IMR-90 (cell line): ENCODE measurements at regions not wholly inside any gene's neighbourhood (a gene's known extent, or its start where the extent isn't known, plus 50 kb on each side); places are given as distances from the start of the nearest gene placed in this dataset.

Experiments
- ATAC-seq: fragments of 200-7000 bp; cut with Tn5 transposase; 2 replicates; pipeline ENCODE4 v1.9.1; 2020; ENCODE audit warnings: low read depth, mild to moderate bottlenecking, moderate library complexity
- BruUV-seq: library from RNA; stranded (reverse); fragments of 400-500 nt; replicated peaks from 2 replicates; lab custom pipeline; 2021; lab: Mats Ljungman, UMichigan
- CTCF ChIA-PET: fragments of 300-600 bp; formaldehyde crosslinking; extraction: SDS; loops from one replicate; lab custom pipeline; 2021; ENCODE audit warnings: antibody characterized with exemption; lab: Yijun Ruan, JAX
- POLR2A ChIA-PET: fragments of 300-600 bp; sonication (Branson Sonifier 250); formaldehyde crosslinking; loops from one replicate; lab custom pipeline; 2022; ENCODE audit warnings: antibody characterized with exemption; ENCODE audit not compliant: unreplicated experiment; lab: Charles Lee
- DNase-seq: peaks from one replicate; pipeline ENCODE4 v3.0.0; 2013
- H2AFZ ChIP-seq: replicated peaks from 2 replicates; pipeline ENCODE3; 2013; ENCODE audit warnings: low read length, mild to moderate bottlenecking; ENCODE audit not compliant: poor library complexity
- H2AK5ac ChIP-seq: 2 replicates; pipeline ENCODE4 v1.6.1; 2013; ENCODE audit warnings: low read depth, low read length, inconsistent platforms
- H2AK9ac ChIP-seq: replicated peaks from 2 replicates; pipeline ENCODE3; 2013; ENCODE audit warnings: mild to moderate bottlenecking, low read depth, low read length, moderate library complexity; ENCODE audit not compliant: poor library complexity
- H2BK120ac ChIP-seq: 2 replicates; pipeline ENCODE4 v1.6.1; 2013; ENCODE audit warnings: low read depth, low read length, inconsistent platforms
- H2BK15ac ChIP-seq: 3 replicates; pipeline ENCODE4 v1.6.1; 2013; ENCODE audit warnings: low read depth, low read length, inconsistent platforms
- H2BK20ac ChIP-seq: 2 replicates; pipeline ENCODE4 v1.6.1; 2013; ENCODE audit warnings: low read depth, mild to moderate bottlenecking, inconsistent platforms, low read length, moderate library complexity
- H2BK5ac ChIP-seq: 2 replicates; pipeline ENCODE4 v1.6.1; 2013; ENCODE audit warnings: mild to moderate bottlenecking, low read depth, low read length, inconsistent platforms; ENCODE audit not compliant: poor library complexity, severe bottlenecking
- H3K14ac ChIP-seq: replicated peaks from 2 replicates; pipeline ENCODE4 v1.6.1; 2013; ENCODE audit warnings: low read depth, low read length, inconsistent platforms
- H3K18ac ChIP-seq: 2 replicates; pipeline ENCODE4 v1.6.1; 2013; ENCODE audit warnings: low read depth, low read length, control low read depth
- H3K23ac ChIP-seq: 2 replicates; pipeline ENCODE4 v1.6.1; 2013; ENCODE audit warnings: low read depth, low read length, inconsistent platforms
- H3K27ac ChIP-seq: 2 replicates; pipeline ENCODE4 v1.5.1; 2013; ENCODE audit warnings: mild to moderate bottlenecking, control low read depth, low read length; ENCODE audit not compliant: insufficient read depth
- H3K27me3 ChIP-seq: 2 replicates; pipeline ENCODE4 v1.6.1; 2013; ENCODE audit warnings: low read length; ENCODE audit not compliant: control insufficient read depth, insufficient read depth
- H3K36me3 ChIP-seq: 2 replicates; pipeline ENCODE4 v1.6.1; 2013; ENCODE audit warnings: low read length, mixed read lengths; ENCODE audit not compliant: control insufficient read depth, insufficient read depth
- H3K4ac ChIP-seq: 2 replicates; pipeline ENCODE4 v1.6.1; 2013; ENCODE audit warnings: low read depth, low read length, inconsistent platforms
- H3K4me1 ChIP-seq: 2 replicates; pipeline ENCODE4 v1.6.1; 2013; ENCODE audit warnings: low read length, mixed read lengths; ENCODE audit not compliant: control insufficient read depth, insufficient read depth
- H3K4me2 ChIP-seq: 2 replicates; pipeline ENCODE4 v1.6.1; 2013; ENCODE audit warnings: low read depth, mild to moderate bottlenecking, control low read depth, low read length, moderate library complexity
- H3K4me3 ChIP-seq: 2 replicates; pipeline ENCODE4 v1.5.1; 2013; ENCODE audit warnings: low read depth, mild to moderate bottlenecking, control low read depth, low read length, moderate library complexity; ENCODE audit not compliant: insufficient read depth
- H3K56ac ChIP-seq: 2 replicates; pipeline ENCODE4 v1.6.1; 2013; ENCODE audit warnings: low read length, inconsistent platforms; ENCODE audit not compliant: insufficient read depth; ENCODE audit errors: extremely low read depth
- H3K79me1 ChIP-seq, 2 experiments: 2 replicates each; pipeline ENCODE4 v1.6.1; 2013; ENCODE audit warnings: low read length in 2 of 2, inconsistent platforms in 1 of 2, low read depth in 1 of 2
- H3K9ac ChIP-seq: 2 replicates; pipeline ENCODE4 v1.6.1; 2013; ENCODE audit warnings: low read depth, low read length, control low read depth
- H3K9me1 ChIP-seq: 2 replicates; pipeline ENCODE4 v1.6.1; 2013; ENCODE audit warnings: low read length, inconsistent platforms; ENCODE audit not compliant: insufficient read depth
- H3K9me3 ChIP-seq: 2 replicates; pipeline ENCODE4 v1.6.1; 2013; ENCODE audit warnings: low read length; ENCODE audit not compliant: control insufficient read depth, insufficient read depth
- H4K20me1 ChIP-seq: 2 replicates; pipeline ENCODE4 v1.6.1; 2013; ENCODE audit warnings: low read length, inconsistent platforms; ENCODE audit not compliant: insufficient read depth
- H4K5ac ChIP-seq: 2 replicates; pipeline ENCODE4 v1.6.1; 2013; ENCODE audit warnings: mild to moderate bottlenecking, low read depth, low read length, control low read depth
- H4K8ac ChIP-seq, 2 experiments: 2 replicates each; pipeline ENCODE4 v1.6.1; 2013; ENCODE audit warnings: low read depth in 2 of 2, low read length in 2 of 2, control low read depth in 1 of 2, inconsistent platforms in 1 of 2
- H4K91ac ChIP-seq: 2 replicates; pipeline ENCODE4 v1.6.1; 2013; ENCODE audit warnings: low read depth, low read length, inconsistent platforms; ENCODE audit not compliant: insufficient read depth
- BHLHE40 ChIP-seq: fragments of 150-350 bp; IDR thresholded peaks from 2 replicates; pipeline ENCODE4 v1.6.1; 2016; ENCODE audit warnings: mild to moderate bottlenecking, low read depth, low read length
- CEBPB ChIP-seq: IDR thresholded peaks from 2 replicates; pipeline ENCODE4 v1.6.1; 2012; ENCODE audit warnings: low read depth, low read length, improper control_type of control experiment
- CHD1 ChIP-seq: IDR thresholded peaks from 2 replicates; pipeline ENCODE4 v1.6.1; 2012; ENCODE audit warnings: low read depth, low read length, improper control_type of control experiment
- CTCF ChIP-seq: conservative IDR thresholded peaks from 2 replicates; pipeline ENCODE4 v1.5.1; 2012; ENCODE audit warnings: mild to moderate bottlenecking, low read depth, low read length, improper control_type of control experiment
- FOS ChIP-seq: fragments of 150-350 bp; IDR thresholded peaks from 2 replicates; pipeline ENCODE4 v1.6.1; 2016; ENCODE audit warnings: low read depth, low read length
- MAFK ChIP-seq: IDR thresholded peaks from 2 replicates; pipeline ENCODE4 v1.6.1; 2012; ENCODE audit warnings: low read depth, low read length, improper control_type of control experiment
- MAZ ChIP-seq: IDR thresholded peaks from 2 replicates; pipeline ENCODE4 v1.6.1; 2012; ENCODE audit warnings: low read depth, mild to moderate bottlenecking, low read length, improper control_type of control experiment, moderate library complexity, borderline replicate concordance
- MXI1 ChIP-seq: IDR thresholded peaks from 2 replicates; pipeline ENCODE4 v1.6.1; 2012; ENCODE audit warnings: low read depth, mild to moderate bottlenecking, low read length, moderate library complexity, borderline replicate concordance
- NFE2L2 ChIP-seq: fragments of 150-350 bp; IDR thresholded peaks from 2 replicates; pipeline ENCODE4 v1.6.1; 2016; ENCODE audit warnings: low read depth, mild to moderate bottlenecking, low read length
- POLR2A ChIP-seq: IDR thresholded peaks from 2 replicates; pipeline ENCODE4 v1.6.1; 2012; ENCODE audit warnings: mild to moderate bottlenecking, low read depth, low read length
- RAD21 ChIP-seq: IDR thresholded peaks from 2 replicates; pipeline ENCODE4 v1.6.1; 2012; ENCODE audit warnings: low read length, improper control_type of control experiment
- RCOR1 ChIP-seq: IDR thresholded peaks from 2 replicates; pipeline ENCODE4 v1.6.1; 2012; ENCODE audit warnings: mild to moderate bottlenecking, low read length, improper control_type of control experiment; ENCODE audit not compliant: insufficient replicate concordance
- RFX5 ChIP-seq: IDR thresholded peaks from 2 replicates; pipeline ENCODE4 v1.8.0; 2012; ENCODE audit warnings: low read depth, mild to moderate bottlenecking, low read length, moderate library complexity
- SMC3 ChIP-seq: fragments of 150-350 bp; IDR thresholded peaks from 2 replicates; pipeline ENCODE4 v1.6.1; 2016; ENCODE audit warnings: low read depth, mild to moderate bottlenecking, antibody characterized with exemption, low read length, moderate library complexity
- USF2 ChIP-seq: fragments of 150-350 bp; IDR thresholded peaks from 2 replicates; pipeline ENCODE4 v1.6.1; 2017; ENCODE audit warnings: mild to moderate bottlenecking, antibody characterized with exemption, low read length, low read depth
- WGBS, 2 experiments: methylation state at CpG; one replicate each; pipeline versions ENCODE4 v1.1.5 to v1.1.7; 2013; ENCODE audit warnings: missing lambda C conversion rate in 2 of 2; ENCODE audit not compliant: insufficient read length in 1 of 2; ENCODE audit errors: extremely low coverage in 2 of 2; 5-methylcytosine and 5-hydroxymethylcytosine counted together
- dilution Hi-C: fragments of 300-500 bp; cut with HindIII; formaldehyde crosslinking; loops from one replicate; pipeline ENCODE4 v1.14.3; 2018; ENCODE audit warnings: low sequenced_read_pairs; ENCODE audit not compliant: unreplicated experiment
- in situ Hi-C: fragments of 300-500 bp; cut with MboI; formaldehyde crosslinking; loops from 3 replicates; pipeline ENCODE4 v1.14.3; 2019; ENCODE audit warnings: low sequenced_read_pairs, inconsistent platforms, mixed read lengths
- intact Hi-C: fragments of 100-400 bp; cut with micrococcal nuclease; formaldehyde crosslinking; loops from 2 replicates; pipeline ENCODE4 v1.10.0; 2022
- TF ChIP-seq, protein P1 (sequence below): fragments of 150-350 bp; IDR thresholded peaks from 2 replicates; pipeline ENCODE4 v1.6.1; 2016; ENCODE audit warnings: low read depth, mild to moderate bottlenecking, low read length, moderate library complexity, borderline replicate concordance

- ChIA-PET POLR2A (no interaction called here), CTCF (no interaction called here)
- Histone ChIP-seq H2AFZ (no peak overlapping the region), H2BK5ac (no peak overlapping the region), H4K8ac (no peak overlapping the region), H2BK20ac (peak overlapping the region; percentile 9; the same call in 1 of the 2 replicates), H3K4me1 (peaks cover 8% of the 10 kb centered on the region; the same call in 1 of the 2 replicates), H2AK9ac (no peak overlapping the region), H3K79me1 (no peaks in the 10 kb centered on the region), H2AK5ac (no peak overlapping the region), H3K9me1 (no peaks in the 10 kb centered on the region), H3K9ac (no peak overlapping the region), H3K9me3 (peaks cover 4% of the 10 kb centered on the region; the same call in 1 of the 2 replicates), H4K20me1 (no peaks in the 10 kb centered on the region), H3K4me3 (no peak overlapping the region), H3K23ac (no peak overlapping the region), H4K91ac (no peak overlapping the region), H2BK15ac (no peak overlapping the region), H3K27ac (no peak overlapping the region), H3K56ac (no peak overlapping the region), H3K4ac (no peak overlapping the region), H3K4me2 (no peak overlapping the region), H3K14ac (no peak overlapping the region), H2BK120ac (no peak overlapping the region), H3K27me3 (no peaks in the 10 kb centered on the region), H3K18ac (peak overlapping the region; percentile 40; the same call in 1 of the 2 replicates), H4K5ac (peak overlapping the region; percentile 36; the same call in 1 of the 2 replicates), H3K36me3 (no peaks in the 10 kb centered on the region)
- in situ Hi-C loops, result no loop called here
- ATAC-seq (no peak), DNase-seq (no peak)
- dilution Hi-C loops, result no loop called here
- no peak for TF ChIP-seq SMC3
- TF ChIP-seq CHD1, result no peak
- no peak for TF ChIP-seq RFX5
- no peak for TF ChIP-seq RAD21
- TF ChIP-seq MAFK, result no peak
- TF ChIP-seq CEBPB, result no peak
- TF ChIP-seq BHLHE40, result no peak
- TF ChIP-seq POLR2A, result no peak
- TF ChIP-seq, protein P1, sequence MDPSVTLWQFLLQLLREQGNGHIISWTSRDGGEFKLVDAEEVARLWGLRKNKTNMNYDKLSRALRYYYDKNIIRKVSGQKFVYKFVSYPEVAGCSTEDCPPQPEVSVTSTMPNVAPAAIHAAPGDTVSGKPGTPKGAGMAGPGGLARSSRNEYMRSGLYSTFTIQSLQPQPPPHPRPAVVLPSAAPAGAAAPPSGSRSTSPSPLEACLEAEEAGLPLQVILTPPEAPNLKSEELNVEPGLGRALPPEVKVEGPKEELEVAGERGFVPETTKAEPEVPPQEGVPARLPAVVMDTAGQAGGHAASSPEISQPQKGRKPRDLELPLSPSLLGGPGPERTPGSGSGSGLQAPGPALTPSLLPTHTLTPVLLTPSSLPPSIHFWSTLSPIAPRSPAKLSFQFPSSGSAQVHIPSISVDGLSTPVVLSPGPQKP, result no peak
- TF ChIP-seq RCOR1, result no peak
- TF ChIP-seq MXI1, result no peak
- no peak for TF ChIP-seq USF2
- no peak for TF ChIP-seq NFE2L2
- no peak for TF ChIP-seq CTCF
- TF ChIP-seq FOS, result no peak
- no peak for TF ChIP-seq MAZ
- BruUV-seq, result no TSS peak
- 60% methylated on average over 1 of the region's 4 CpGs; no CpG with 5 or more reads in 1 of the 2 experiments for WGBS, 2 experiments
- intact Hi-C loops, result no loop called here
Measured at GRCh38 chr21:27690426-27690825, 723.5 kb upstream of the ADAMTS5 start.
